ENCODE measurements at regions not wholly inside any gene's neighbourhood (a gene's known extent, or its start where the extent isn't known, plus 50 kb on each side); places are given as distances from the start of the nearest gene placed in this dataset.
"Not testable (repeated sequence)": the region's sequence is repeated elsewhere in the genome, so short reads cannot be mapped to it uniquely, and the experiment has no call there.

DNA sequence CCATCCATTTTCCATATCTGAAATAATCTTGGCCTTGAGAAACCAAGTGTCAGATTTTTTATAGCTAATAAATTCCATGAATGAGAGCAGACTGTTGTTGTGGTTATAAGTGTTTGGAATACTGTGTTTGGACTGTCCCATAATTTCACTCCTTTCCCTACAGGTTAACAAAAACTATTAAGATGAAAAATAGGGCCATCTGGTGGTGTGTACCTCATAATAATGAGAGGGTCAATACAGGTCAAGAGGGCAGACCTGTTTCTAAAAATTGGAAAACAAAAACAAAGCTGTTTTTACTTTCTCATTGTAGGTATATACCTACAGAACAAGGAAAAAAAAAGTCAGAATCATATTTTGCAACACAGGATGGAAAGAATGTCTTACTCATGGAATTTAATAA lies 553.8 kb upstream of the SGO1 start:
- H3K27ac ChIP-seq (ENCODE audit: low read depth, low read length) = no peak overlapping the region
- no peak overlapping the region for H4K8ac ChIP-seq (ENCODE audit: low read depth, low read length)
- H3K4me1 ChIP-seq (ENCODE audit: control insufficient read depth, low read depth, low read length) = no peaks in the 10 kb centered on the region
- no peaks in the 10 kb centered on the region for H3K36me3 ChIP-seq (ENCODE audit: control insufficient read depth, insufficient read depth, low read length)
- H2BK15ac ChIP-seq (replicated peaks; ENCODE audit: low read depth) = no peak overlapping the region
- H3K4ac ChIP-seq (ENCODE audit: low read depth, low read length) = no peak overlapping the region
- no peaks in the 10 kb centered on the region for H3K79me1 ChIP-seq (ENCODE audit: low read length)
- H2BK5ac ChIP-seq (ENCODE audit: low read length) = no peak overlapping the region
- no peak for DNase-seq
- no peak overlapping the region for H3K4me2 ChIP-seq (ENCODE audit: low read length)
- no peak overlapping the region for H2AK5ac ChIP-seq (ENCODE audit: low read length)
- no peaks in the 10 kb centered on the region for H3K79me2 ChIP-seq (ENCODE audit: control insufficient read depth, insufficient read depth, low read length)
- H4K5ac ChIP-seq (ENCODE audit: low read length) = no peak overlapping the region
- H3K27me3 ChIP-seq (ENCODE audit: insufficient read depth, low read length, poor library complexity) = no peaks in the 10 kb centered on the region
- H3K4me3 ChIP-seq (ENCODE audit: low read length) = no peak overlapping the region
- H3K56ac ChIP-seq (ENCODE audit: low read length) = no peak overlapping the region
- H3K23ac ChIP-seq (ENCODE audit: low read length) = no peak overlapping the region
- H3K18ac ChIP-seq (ENCODE audit: low read length) = no peak overlapping the region
- no peak overlapping the region for H3K9ac ChIP-seq (ENCODE audit: low read length)
- no peak overlapping the region for H2BK120ac ChIP-seq (ENCODE audit: low read depth, low read length)

DNA sequence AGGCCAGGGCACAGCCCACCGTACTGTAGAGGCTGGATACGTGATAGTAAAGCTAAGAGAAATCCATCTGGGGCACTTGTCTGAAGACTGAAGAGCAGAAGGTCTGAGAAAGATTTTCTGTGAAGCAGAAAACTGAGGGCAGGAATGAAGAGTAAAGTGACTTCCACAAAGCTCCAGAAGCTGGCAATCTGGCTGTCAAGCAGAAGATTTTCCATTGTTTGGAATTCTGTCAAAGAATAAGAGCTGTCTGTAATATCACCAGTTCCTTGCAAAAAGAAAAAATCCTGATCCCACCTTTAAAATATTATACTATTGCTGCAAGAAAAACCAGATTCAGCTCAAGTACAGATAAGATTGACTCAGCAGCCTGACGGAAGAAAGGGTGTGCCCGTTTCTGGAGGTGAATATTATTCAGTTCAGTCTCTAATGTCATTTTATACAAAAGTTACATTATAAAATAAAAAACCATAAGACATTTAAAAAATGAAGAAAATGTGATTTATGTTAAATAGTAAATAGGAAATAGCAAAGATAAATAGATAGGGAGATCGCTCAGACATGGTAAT lies 550.4 kb upstream of the SGO1 start:
- Histone ChIP-seq H3K9ac (ENCODE audit: low read length) (no peak overlapping the region), H2AK5ac (ENCODE audit: low read length) (no peak overlapping the region), H3K4me2 (ENCODE audit: low read length) (no peak overlapping the region), H3K79me1 (ENCODE audit: low read length) (no peaks in the 10 kb centered on the region), H3K27ac (ENCODE audit: low read depth, low read length) (no peak overlapping the region), H3K23ac (ENCODE audit: low read length) (no peak overlapping the region), H3K18ac (ENCODE audit: low read length) (peak overlapping the region; percentile 68), H3K4me3 (ENCODE audit: low read length) (no peak overlapping the region), H3K4ac (ENCODE audit: low read depth, low read length) (no peak overlapping the region), H2BK15ac (replicated peaks; ENCODE audit: low read depth) (no peak overlapping the region), H3K27me3 (ENCODE audit: insufficient read depth, low read length, poor library complexity) (no peaks in the 10 kb centered on the region), H2BK120ac (ENCODE audit: low read depth, low read length) (peak overlapping the region; percentile 73), H3K4me1 (ENCODE audit: control insufficient read depth, low read depth, low read length) (no peaks in the 10 kb centered on the region), H4K8ac (ENCODE audit: low read depth, low read length) (no peak overlapping the region), H4K5ac (ENCODE audit: low read length) (no peak overlapping the region), H3K56ac (ENCODE audit: low read length) (no peak overlapping the region), H2BK5ac (ENCODE audit: low read length) (no peak overlapping the region), H3K36me3 (ENCODE audit: control insufficient read depth, insufficient read depth, low read length) (no peaks in the 10 kb centered on the region), H3K79me2 (ENCODE audit: control insufficient read depth, insufficient read depth, low read length) (no peaks in the 10 kb centered on the region)
- 100% methylated on average over 1 of the region's 5 CpGs for WGBS (ENCODE audit: extremely low coverage, insufficient coverage, low lambda C conversion rate)
- DNase-seq = no peak

DNA sequence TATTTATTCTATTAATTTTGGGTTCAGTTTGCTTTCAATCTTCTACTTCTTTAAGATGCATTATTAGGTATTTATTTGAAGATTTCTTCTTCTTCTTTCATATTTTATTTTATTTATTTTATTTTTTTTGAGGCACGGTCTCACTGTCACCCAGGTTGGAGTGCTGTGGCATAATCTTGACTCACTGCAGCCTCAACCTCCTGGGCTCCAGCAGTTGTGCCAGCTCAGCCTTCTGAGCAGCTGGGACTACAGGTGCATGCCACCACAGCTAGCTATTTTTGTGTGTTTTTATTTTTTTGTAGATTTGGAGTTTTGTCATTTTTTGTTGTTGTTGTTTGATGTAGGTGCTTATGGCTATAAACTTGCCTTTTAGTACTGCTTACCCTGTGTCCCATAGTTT lies 543.2 kb upstream of the SGO1 start:
- Histone ChIP-seq H2BK5ac (ENCODE audit: low read length) (no peak overlapping the region), H3K9ac (ENCODE audit: low read length) (no peak overlapping the region), H2AK5ac (ENCODE audit: low read length) (no peak overlapping the region), H3K27ac (ENCODE audit: low read depth, low read length) (no peak overlapping the region), H3K18ac (ENCODE audit: low read length) (no peak overlapping the region), H3K79me1 (ENCODE audit: low read length) (no peaks in the 10 kb centered on the region), H3K79me2 (ENCODE audit: control insufficient read depth, insufficient read depth, low read length) (no peaks in the 10 kb centered on the region), H2BK120ac (ENCODE audit: low read depth, low read length) (no peak overlapping the region), H3K36me3 (ENCODE audit: control insufficient read depth, insufficient read depth, low read length) (no peaks in the 10 kb centered on the region), H3K4me2 (ENCODE audit: low read length) (no peak overlapping the region), H4K8ac (ENCODE audit: low read depth, low read length) (no peak overlapping the region), H4K5ac (ENCODE audit: low read length) (no peak overlapping the region), H3K56ac (ENCODE audit: low read length) (no peak overlapping the region), H3K27me3 (ENCODE audit: insufficient read depth, low read length, poor library complexity) (no peaks in the 10 kb centered on the region), H2BK15ac (replicated peaks; ENCODE audit: low read depth) (no peak overlapping the region), H3K4ac (ENCODE audit: low read depth, low read length) (no peak overlapping the region), H3K4me1 (ENCODE audit: control insufficient read depth, low read depth, low read length) (no peaks in the 10 kb centered on the region), H3K4me3 (ENCODE audit: low read length) (no peak overlapping the region), H3K23ac (ENCODE audit: low read length) (no peak overlapping the region)
- DNase-seq = no peak
- WGBS (ENCODE audit: extremely low coverage, insufficient coverage, low lambda C conversion rate) = no CpG with 5 or more reads among the region's 1 CpG

DNA sequence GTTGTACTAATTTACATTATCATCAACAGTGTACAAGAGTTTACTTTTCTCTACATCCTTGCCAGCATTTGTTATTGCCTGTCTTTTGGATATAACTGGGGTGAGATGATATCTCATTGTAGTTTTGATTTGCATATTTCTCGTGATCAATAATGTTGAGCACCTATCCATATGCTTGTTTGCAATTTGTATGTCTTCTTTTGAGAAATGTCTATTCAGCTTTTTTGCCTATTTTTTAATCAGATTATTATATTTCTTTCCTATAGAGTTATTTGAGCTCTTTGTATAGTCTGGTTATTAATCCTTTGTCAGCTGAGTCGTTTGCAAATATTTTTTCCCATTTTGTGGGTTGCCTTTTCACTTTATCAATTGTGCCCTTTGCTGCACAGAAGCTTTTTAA lies 540.8 kb upstream of the SGO1 start:
- no peak overlapping the region for H3K23ac ChIP-seq (ENCODE audit: low read length)
- no CpG with 5 or more reads among the region's 2 CpGs for WGBS (ENCODE audit: extremely low coverage, insufficient coverage, low lambda C conversion rate)
- H3K56ac ChIP-seq (ENCODE audit: low read length) = no peak overlapping the region
- no peak overlapping the region for H2BK15ac ChIP-seq (replicated peaks; ENCODE audit: low read depth)
- H3K4me3 ChIP-seq (ENCODE audit: low read length) = no peak overlapping the region
- DNase-seq = no peak
- H3K4me1 ChIP-seq (ENCODE audit: control insufficient read depth, low read depth, low read length) = no peaks in the 10 kb centered on the region
- no peak overlapping the region for H2AK5ac ChIP-seq (ENCODE audit: low read length)
- no peak overlapping the region for H4K8ac ChIP-seq (ENCODE audit: low read depth, low read length)
- no peak overlapping the region for H2BK120ac ChIP-seq (ENCODE audit: low read depth, low read length)
- no peak overlapping the region for H2BK5ac ChIP-seq (ENCODE audit: low read length)
- H3K18ac ChIP-seq (ENCODE audit: low read length) = no peak overlapping the region
- H3K27ac ChIP-seq (ENCODE audit: low read depth, low read length) = no peak overlapping the region
- H3K27me3 ChIP-seq (ENCODE audit: insufficient read depth, low read length, poor library complexity) = no peaks in the 10 kb centered on the region
- H3K4me2 ChIP-seq (ENCODE audit: low read length) = no peak overlapping the region
- no peak overlapping the region for H3K9ac ChIP-seq (ENCODE audit: low read length)
- H4K5ac ChIP-seq (ENCODE audit: low read length) = no peak overlapping the region
- no peak overlapping the region for H3K4ac ChIP-seq (ENCODE audit: low read depth, low read length)
- no peaks in the 10 kb centered on the region for H3K79me1 ChIP-seq (ENCODE audit: low read length)
- H3K79me2 ChIP-seq (ENCODE audit: control insufficient read depth, insufficient read depth, low read length) = no peaks in the 10 kb centered on the region
- no peaks in the 10 kb centered on the region for H3K36me3 ChIP-seq (ENCODE audit: control insufficient read depth, insufficient read depth, low read length)

DNA sequence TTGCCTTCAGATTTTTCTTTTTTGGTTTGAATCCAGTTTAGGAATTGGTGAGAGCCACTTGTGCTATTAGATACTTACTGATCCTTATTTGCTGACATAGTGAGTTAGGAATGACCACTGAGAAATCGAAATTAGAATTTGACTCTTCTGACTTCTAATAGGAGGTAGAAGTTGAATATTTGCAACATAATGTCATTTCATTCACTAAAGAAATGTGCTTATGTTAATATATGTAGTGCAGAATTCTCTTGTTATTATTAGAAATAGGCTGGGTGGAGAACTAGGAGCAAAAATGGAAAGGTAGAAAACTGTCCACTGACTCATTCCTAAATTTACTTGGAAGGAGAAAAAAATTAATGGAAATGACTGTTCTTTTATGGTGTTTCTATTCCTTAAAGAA lies 538.2 kb upstream of the SGO1 start:
- H3K79me2 ChIP-seq (ENCODE audit: control insufficient read depth, insufficient read depth, low read length) = no peaks in the 10 kb centered on the region
- no peak overlapping the region for H3K56ac ChIP-seq (ENCODE audit: low read length)
- no peak overlapping the region for H3K27ac ChIP-seq (ENCODE audit: low read depth, low read length)
- no CpG with 5 or more reads among the region's 1 CpG for WGBS (ENCODE audit: extremely low coverage, insufficient coverage, low lambda C conversion rate)
- H3K18ac ChIP-seq (ENCODE audit: low read length) = no peak overlapping the region
- H3K4me2 ChIP-seq (ENCODE audit: low read length) = no peak overlapping the region
- H2AK5ac ChIP-seq (ENCODE audit: low read length) = no peak overlapping the region
- no peak overlapping the region for H3K4me3 ChIP-seq (ENCODE audit: low read length)
- H3K36me3 ChIP-seq (ENCODE audit: control insufficient read depth, insufficient read depth, low read length) = no peaks in the 10 kb centered on the region
- H2BK15ac ChIP-seq (replicated peaks; ENCODE audit: low read depth) = no peak overlapping the region
- H3K79me1 ChIP-seq (ENCODE audit: low read length) = no peaks in the 10 kb centered on the region
- no peak overlapping the region for H3K23ac ChIP-seq (ENCODE audit: low read length)
- no peak for DNase-seq
- H4K8ac ChIP-seq (ENCODE audit: low read depth, low read length) = no peak overlapping the region
- H3K27me3 ChIP-seq (ENCODE audit: insufficient read depth, low read length, poor library complexity) = no peaks in the 10 kb centered on the region
- H3K4me1 ChIP-seq (ENCODE audit: control insufficient read depth, low read depth, low read length) = no peaks in the 10 kb centered on the region
- no peak overlapping the region for H3K4ac ChIP-seq (ENCODE audit: low read depth, low read length)
- no peak overlapping the region for H2BK5ac ChIP-seq (ENCODE audit: low read length)
- H2BK120ac ChIP-seq (ENCODE audit: low read depth, low read length) = no peak overlapping the region
- no peak overlapping the region for H4K5ac ChIP-seq (ENCODE audit: low read length)
- no peak overlapping the region for H3K9ac ChIP-seq (ENCODE audit: low read length)

DNA sequence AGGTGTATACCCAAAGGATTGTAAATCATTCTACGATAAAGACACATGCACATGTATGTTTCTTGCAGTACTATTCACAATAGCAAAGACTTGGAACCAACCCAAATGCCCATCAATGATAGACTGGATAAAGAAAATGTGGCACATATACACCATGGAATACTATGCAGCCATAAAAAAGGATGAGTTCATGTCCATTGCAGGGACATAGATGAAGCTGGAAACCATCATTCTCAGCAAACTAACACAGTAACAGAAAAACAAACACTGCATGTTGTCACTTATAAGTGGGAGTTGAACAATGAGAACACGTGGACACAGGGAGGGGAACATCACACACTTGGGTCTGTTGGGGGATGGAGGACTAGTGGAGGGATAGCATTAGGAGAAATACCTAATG lies 530.4 kb upstream of the SGO1 start:
- not testable (repeated sequence) for H3K27ac ChIP-seq (ENCODE audit: low read depth, low read length); H3K79me1 ChIP-seq (ENCODE audit: low read length); DNase-seq; H3K9ac ChIP-seq (ENCODE audit: low read length); H3K79me2 ChIP-seq (ENCODE audit: control insufficient read depth, insufficient read depth, low read length); H3K4me2 ChIP-seq (ENCODE audit: low read length); H3K4me1 ChIP-seq (ENCODE audit: control insufficient read depth, low read depth, low read length); H2AK5ac ChIP-seq (ENCODE audit: low read length); H3K18ac ChIP-seq (ENCODE audit: low read length); H2BK120ac ChIP-seq (ENCODE audit: low read depth, low read length); H3K4me3 ChIP-seq (ENCODE audit: low read length); H4K8ac ChIP-seq (ENCODE audit: low read depth, low read length); H3K36me3 ChIP-seq (ENCODE audit: control insufficient read depth, insufficient read depth, low read length); H3K23ac ChIP-seq (ENCODE audit: low read length); H3K4ac ChIP-seq (ENCODE audit: low read depth, low read length); H4K5ac ChIP-seq (ENCODE audit: low read length); H2BK15ac ChIP-seq (replicated peaks; ENCODE audit: low read depth); H2BK5ac ChIP-seq (ENCODE audit: low read length); H3K56ac ChIP-seq (ENCODE audit: low read length); H3K27me3 ChIP-seq (ENCODE audit: insufficient read depth, low read length, poor library complexity)
- WGBS (ENCODE audit: extremely low coverage, insufficient coverage, low lambda C conversion rate) = no CpG with 5 or more reads among the region's 2 CpGs

Measured in mesendoderm (in vitro differentiated cells).